ENCODE measurements at regions not wholly inside any gene's neighbourhood (a gene's known extent, or its start where the extent isn't known, plus 50 kb on each side); places are given as distances from the start of the nearest gene placed in this dataset.

GRCh38 chr3:72160351-72160750 is 375.4 kb upstream of the PROK2 start:
- DNase-seq = no peak

GRCh38 chr3:72159487-72159886 is 374.5 kb upstream of the PROK2 start:
- no peak for DNase-seq

GRCh38 chr3:72158639-72159326 is 373.8 kb upstream of the PROK2 start:
- no peak for DNase-seq

- no peak for DNase-seq
Measured at GRCh38 chr3:72157748-72158638, 373.0 kb upstream of the PROK2 start.

- DNase-seq = no peak
Measured at GRCh38 chr3:72155391-72156064, 370.6 kb upstream of the PROK2 start.

- DNase-seq = no peak
Measured at GRCh38 chr3:72154391-72155335, 369.7 kb upstream of the PROK2 start.

GRCh38 chr3:72153477-72154314 is 368.7 kb upstream of the PROK2 start:
- DNase-seq = no peak

- DNase-seq = no peak
Measured at GRCh38 chr3:72152551-72153476, 367.9 kb upstream of the PROK2 start.

- DNase-seq = no peak
Measured at GRCh38 chr3:72151465-72152238, 366.7 kb upstream of the PROK2 start.

- DNase-seq = no peak
Measured at GRCh38 chr3:72150634-72151412, 365.9 kb upstream of the PROK2 start.

- DNase-seq = no peak
Measured at GRCh38 chr3:72149645-72150300, 364.8 kb upstream of the PROK2 start.

GRCh38 chr3:72147600-72147999 is 362.7 kb upstream of the PROK2 start:
- no peak for DNase-seq

GRCh38 chr3:72145506-72146380 is 360.8 kb upstream of the PROK2 start:
- no peak for DNase-seq

- peak; percentile 66 for DNase-seq
Measured at GRCh38 chr3:72144773-72145505, 360.0 kb upstream of the PROK2 start.

- DNase-seq = no peak
Measured at GRCh38 chr3:72143966-72144717, 359.2 kb upstream of the PROK2 start.

GRCh38 chr3:72143322-72143721 is 358.4 kb upstream of the PROK2 start:
- DNase-seq = peak; percentile 24

Measured in inflammatory macrophage treated with lipopolysaccharide for 4 hours (primary cell).